Umbilical cord (tissue), 1 donor: ENCODE measurements at regions not wholly inside any gene's neighbourhood (a gene's known extent, or its start where the extent isn't known, plus 50 kb on each side); places are given as distances from the start of the nearest gene placed in this dataset.

Source experiments
- DNase-seq: peaks from one replicate; pipeline ENCODE4 v3.0.0-alpha.2; 2015; ENCODE audit warnings: low spot score

GRCh38 chr15:77557564-77557963, 75.1 kb downstream of the LINGO1 start:
- no peak for DNase-seq

GRCh38 chr15:77557144-77557543, 75.6 kb downstream of the LINGO1 start:
- no peak for DNase-seq

GRCh38 chr15:77556622-77557021, 76.1 kb downstream of the LINGO1 start:
- DNase-seq = no peak

- no peak for DNase-seq
Measured at GRCh38 chr15:77555232-77555631, 77.5 kb downstream of the LINGO1 start.

- no peak for DNase-seq
Measured at GRCh38 chr15:77554306-77555080, 78.2 kb downstream of the LINGO1 start.

GRCh38 chr15:77553695-77554094, 79.0 kb downstream of the LINGO1 start:
- no peak for DNase-seq

GRCh38 chr15:77553257-77553656, 79.5 kb downstream of the LINGO1 start:
- DNase-seq = no peak

GRCh38 chr15:77552066-77552465, 80.6 kb downstream of the LINGO1 start:
- DNase-seq = no peak

GRCh38 chr15:77550301-77551251, 82.1 kb downstream of the LINGO1 start:
- DNase-seq = peak; percentile 87

- DNase-seq = peak; percentile 41
Measured at GRCh38 chr15:77549576-77550288, 83.0 kb downstream of the LINGO1 start.

GRCh38 chr15:77548589-77549557, 83.8 kb downstream of the LINGO1 start:
- DNase-seq = no peak

GRCh38 chr15:77547801-77548588, 84.7 kb downstream of the LINGO1 start:
- DNase-seq = no peak

- DNase-seq = no peak
Measured at GRCh38 chr15:77546870-77547269, 85.8 kb downstream of the LINGO1 start.

GRCh38 chr15:77546050-77546501, 86.6 kb downstream of the LINGO1 start:
- DNase-seq = peak; percentile 70

GRCh38 chr15:77545058-77545457, 87.7 kb downstream of the LINGO1 start:
- no peak for DNase-seq

GRCh38 chr15:77544162-77544561, 88.5 kb downstream of the LINGO1 start:
- DNase-seq = no peak

- DNase-seq = peak; percentile 93
Measured at GRCh38 chr15:77543159-77543882, 89.4 kb downstream of the LINGO1 start.

- DNase-seq = no peak
Measured at GRCh38 chr15:77542491-77543001, 90.2 kb downstream of the LINGO1 start.
